ENCODE measurements at regions not wholly inside any gene's neighbourhood (a gene's known extent, or its start where the extent isn't known, plus 50 kb on each side); places are given as distances from the start of the nearest gene placed in this dataset.

- DNase-seq (ENCODE audit: low read depth in 3 of 3, low spot score in 1 of 3): no peak
These were observed 539.6 kb downstream of the VRK1 start for GRCh38 chr14:97336816-97337215.

- DNase-seq (ENCODE audit: low read depth in 3 of 3, low spot score in 1 of 3): no peak
These were observed 540.1 kb downstream of the VRK1 start for GRCh38 chr14:97337267-97337666.

GRCh38 chr14:97337670-97338069 is 540.5 kb downstream of the VRK1 start:
- DNase-seq (ENCODE audit: low read depth in 3 of 3, low spot score in 1 of 3): no peak

GRCh38 chr14:97344666-97345065 is 547.5 kb downstream of the VRK1 start:
- no peak for DNase-seq (ENCODE audit: low read depth in 3 of 3, low spot score in 1 of 3)

- DNase-seq (ENCODE audit: low read depth in 3 of 3, low spot score in 1 of 3): no peak
These were observed 549.5 kb downstream of the VRK1 start for GRCh38 chr14:97346675-97347074.

- no peak for DNase-seq (ENCODE audit: low read depth in 3 of 3, low spot score in 1 of 3)
These were observed 552.3 kb downstream of the VRK1 start for GRCh38 chr14:97349463-97349862.

GRCh38 chr14:97349946-97350345 is 552.8 kb downstream of the VRK1 start:
- DNase-seq (ENCODE audit: low read depth in 3 of 3, low spot score in 1 of 3): no peak

- no peak for DNase-seq (ENCODE audit: low read depth in 3 of 3, low spot score in 1 of 3)
These were observed 553.2 kb downstream of the VRK1 start for GRCh38 chr14:97350415-97350814.

- no peak for DNase-seq (ENCODE audit: low read depth in 3 of 3, low spot score in 1 of 3)
These were observed 553.9 kb downstream of the VRK1 start for GRCh38 chr14:97350894-97351731.

- DNase-seq (ENCODE audit: low read depth in 3 of 3, low spot score in 1 of 3): no peak
These were observed 555.9 kb downstream of the VRK1 start for GRCh38 chr14:97353102-97353501.

- no peak for DNase-seq (ENCODE audit: low read depth in 3 of 3, low spot score in 1 of 3)
These were observed 557.0 kb downstream of the VRK1 start for GRCh38 chr14:97354119-97354722.

- no peak for DNase-seq (ENCODE audit: low read depth in 3 of 3, low spot score in 1 of 3)
These were observed 562.2 kb downstream of the VRK1 start for GRCh38 chr14:97359341-97359740.

GRCh38 chr14:97361181-97361580 is 564.0 kb downstream of the VRK1 start:
- no peak for DNase-seq (ENCODE audit: low read depth in 3 of 3, low spot score in 1 of 3)

GRCh38 chr14:97361958-97362357 is 564.8 kb downstream of the VRK1 start:
- no peak for DNase-seq (ENCODE audit: low read depth in 3 of 3, low spot score in 1 of 3)

- no peak for DNase-seq (ENCODE audit: low read depth in 3 of 3, low spot score in 1 of 3)
These were observed 569.2 kb downstream of the VRK1 start for GRCh38 chr14:97366400-97366799.

GRCh38 chr14:97367278-97367677 is 570.1 kb downstream of the VRK1 start:
- no peak for DNase-seq (ENCODE audit: low read depth in 3 of 3, low spot score in 1 of 3)

- no peak for DNase-seq (ENCODE audit: low read depth in 3 of 3, low spot score in 1 of 3)
These were observed 570.9 kb downstream of the VRK1 start for GRCh38 chr14:97368049-97368448.

- no peak for DNase-seq (ENCODE audit: low read depth in 3 of 3, low spot score in 1 of 3)
These were observed 571.9 kb downstream of the VRK1 start for GRCh38 chr14:97368900-97369564.

- no peak for DNase-seq (ENCODE audit: low read depth in 3 of 3, low spot score in 1 of 3)
These were observed 572.7 kb downstream of the VRK1 start for GRCh38 chr14:97369901-97370300.

- no peak for DNase-seq (ENCODE audit: low read depth in 3 of 3, low spot score in 1 of 3)
These were observed 579.1 kb downstream of the VRK1 start for GRCh38 chr14:97376310-97376709.

- no peak for DNase-seq (ENCODE audit: low read depth in 3 of 3, low spot score in 1 of 3)
These were observed 580.4 kb downstream of the VRK1 start for GRCh38 chr14:97377550-97377949.

GRCh38 chr14:97379091-97379531 is 581.9 kb downstream of the VRK1 start:
- no peak for DNase-seq (ENCODE audit: low read depth in 3 of 3, low spot score in 1 of 3)

All from stimulated activated CD4-positive, alpha-beta T cell treated with anti-CD3 and anti-CD28 coated beads, TNF-alpha, amount 100 ng/mL, for 1 hour (primary cell).